Ovary (tissue), 7 donors: ENCODE measurements at regions not wholly inside any gene's neighbourhood (a gene's known extent, or its start where the extent isn't known, plus 50 kb on each side); places are given as distances from the start of the nearest gene placed in this dataset.

Experiments used
- DNase-seq, 5 donors: peaks; one replicate each; pipeline ENCODE4 v3.0.0-alpha.2; 2019 to 2020
- H3K27ac ChIP-seq, 2 donors: fragments of 200-600 bp; one replicate each; pipeline versions ENCODE4 v1.5.1 to v1.8.0; 2019 to 2022
- H3K27me3 ChIP-seq: fragments of 200-600 bp; one replicate; pipeline ENCODE4 v1.8.0; 2022
- H3K36me3 ChIP-seq: fragments of 200-600 bp; sonication (generic); one replicate; pipeline ENCODE4 v1.5.1; 2019
- H3K4me1 ChIP-seq: one replicate; pipeline ENCODE4 v1.8.1; 2013; ENCODE audit warnings: mild to moderate bottlenecking, moderate library complexity; ENCODE audit not compliant: insufficient read depth
- H3K4me3 ChIP-seq: fragments of 200-600 bp; sonication (generic); one replicate; pipeline ENCODE4 v1.5.1; 2017
- H3K9me3 ChIP-seq, 2 donors: fragments of 200-600 bp in 1 of 2; sonication (generic) in 1 of 2; one replicate each; pipeline versions ENCODE4 v1.5.1 to v1.8.1; 2013 to 2019; ENCODE audit warnings: mild to moderate bottlenecking in 1 of 2, moderate library complexity in 1 of 2
- EP300 ChIP-seq: sonication (generic); formaldehyde crosslinking; IDR thresholded peaks from one replicate; pipeline ENCODE4 v1.6.1; 2017; ENCODE audit warnings: antibody characterized with exemption
- POLR2A ChIP-seq: fragments of 450-650 bp; IDR thresholded peaks from one replicate; pipeline ENCODE4 v1.6.1; 2017; ENCODE audit warnings: antibody characterized with exemption, mild to moderate bottlenecking, moderate library complexity
- WGBS, 3 donors: extraction: QIAGEN DNeasy Blood & Tissue Kit in 1 of 3; methylation state at CpG; one replicate each; pipeline versions ENCODE4 v1.1.5 to v1.1.7; 2013 to 2017; 5-methylcytosine and 5-hydroxymethylcytosine counted together
- intact Hi-C, 4 donors: fragments of 100-400 bp; cut with DNase I; formaldehyde crosslinking; loops; one replicate each; pipeline versions ENCODE4 v1.11.0 to v1.15.1; 2022 to 2023
- TF ChIP-seq, protein P1 (sequence below), 3 donors: fragments of 450-650 bp in 2 of 3; fragments of 200-600 bp in 1 of 3; IDR thresholded peaks; one replicate each; pipeline versions ENCODE4 v1.5.1 to v1.8.0; 2016 to 2022; ENCODE audit warnings: antibody characterized with exemption in 3 of 3, mild to moderate bottlenecking in 1 of 3
- donor health status: DM: no; HTN: no; CAD: no; lungs with moderate emphysema.
- donor health status: DM: no; HTN: no; CAD: no.
- donor health status: Bipolar disorder and iron deficiency.
- donor health status: DM: no; HTN: no; CAD: no.
- donor health status: DM: yes; HTN: yes; CAD: no.

DNA sequence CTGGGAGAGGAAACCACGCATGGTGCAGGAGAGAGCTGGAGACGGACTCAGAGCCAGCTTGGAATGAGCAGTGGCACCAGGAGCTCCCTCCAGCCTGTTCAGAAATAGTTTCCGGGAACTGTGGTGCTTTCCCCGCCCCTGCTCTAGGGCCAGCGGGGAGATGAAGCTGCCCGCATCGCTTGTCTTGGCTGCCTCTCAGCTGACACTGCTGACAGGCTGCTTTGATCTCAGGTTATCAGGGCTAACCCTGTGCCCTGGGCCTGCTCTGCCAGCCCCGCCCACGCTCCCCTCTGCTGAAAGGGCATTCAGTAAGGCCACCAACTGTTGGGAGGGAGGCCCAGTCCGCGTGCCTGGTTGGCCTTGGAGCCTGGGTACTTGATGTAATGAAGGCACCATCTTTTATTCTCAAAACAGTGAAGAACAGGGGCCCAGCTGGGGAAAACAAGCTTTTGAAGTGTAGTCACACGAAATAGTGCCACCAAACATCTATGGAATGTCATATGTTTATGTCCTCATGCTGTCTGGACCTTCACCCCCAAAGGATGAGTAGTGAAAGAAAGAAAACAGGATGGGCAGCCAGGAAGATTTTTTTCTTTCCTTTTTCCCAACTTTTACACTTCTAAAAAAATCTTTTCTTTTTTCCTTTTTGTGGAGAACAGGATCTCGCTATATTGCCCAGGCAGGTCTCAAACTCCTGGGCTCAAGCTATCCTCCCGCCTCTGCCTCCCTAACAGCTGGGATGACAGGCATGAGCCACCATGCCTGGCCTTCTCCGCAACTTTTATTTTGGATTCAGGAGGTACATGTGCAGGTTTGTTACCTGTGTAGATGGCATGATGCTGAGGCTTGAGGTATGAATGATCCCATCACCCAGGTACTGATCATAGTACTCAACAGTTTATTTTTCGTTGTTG, 115.9 kb upstream of the TBX3 start:
- Histone ChIP-seq H3K27me3 (no peaks in the 10 kb centered on the region), H3K36me3 (no peaks in the 10 kb centered on the region), H3K4me3 (no peak overlapping the region), H3K4me1 (peaks cover 7% of the 10 kb centered on the region), H3K9me3 (no peaks in the 10 kb centered on the region), H3K27ac (peak overlapping the region in 1 of 2 donors; percentile 20)
- TF ChIP-seq POLR2A (no peak), EP300 (no peak)
- TF ChIP-seq, protein P1, sequence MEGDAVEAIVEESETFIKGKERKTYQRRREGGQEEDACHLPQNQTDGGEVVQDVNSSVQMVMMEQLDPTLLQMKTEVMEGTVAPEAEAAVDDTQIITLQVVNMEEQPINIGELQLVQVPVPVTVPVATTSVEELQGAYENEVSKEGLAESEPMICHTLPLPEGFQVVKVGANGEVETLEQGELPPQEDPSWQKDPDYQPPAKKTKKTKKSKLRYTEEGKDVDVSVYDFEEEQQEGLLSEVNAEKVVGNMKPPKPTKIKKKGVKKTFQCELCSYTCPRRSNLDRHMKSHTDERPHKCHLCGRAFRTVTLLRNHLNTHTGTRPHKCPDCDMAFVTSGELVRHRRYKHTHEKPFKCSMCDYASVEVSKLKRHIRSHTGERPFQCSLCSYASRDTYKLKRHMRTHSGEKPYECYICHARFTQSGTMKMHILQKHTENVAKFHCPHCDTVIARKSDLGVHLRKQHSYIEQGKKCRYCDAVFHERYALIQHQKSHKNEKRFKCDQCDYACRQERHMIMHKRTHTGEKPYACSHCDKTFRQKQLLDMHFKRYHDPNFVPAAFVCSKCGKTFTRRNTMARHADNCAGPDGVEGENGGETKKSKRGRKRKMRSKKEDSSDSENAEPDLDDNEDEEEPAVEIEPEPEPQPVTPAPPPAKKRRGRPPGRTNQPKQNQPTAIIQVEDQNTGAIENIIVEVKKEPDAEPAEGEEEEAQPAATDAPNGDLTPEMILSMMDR (IDR thresholded peaks at IDR 0.05): no peak
- DNase-seq: peak; percentile 42 to 87 (median 85)
- intact Hi-C loops: loop anchor here in 1 of 4 donors (10.0 kb wide), 1 partner anchor 105 kb away; no protein-coding TSS in a partner anchor
- WGBS, 3 donors: 47 to 52% (median 49%) methylated on average over 16 of the region's 16 CpGs

DNA sequence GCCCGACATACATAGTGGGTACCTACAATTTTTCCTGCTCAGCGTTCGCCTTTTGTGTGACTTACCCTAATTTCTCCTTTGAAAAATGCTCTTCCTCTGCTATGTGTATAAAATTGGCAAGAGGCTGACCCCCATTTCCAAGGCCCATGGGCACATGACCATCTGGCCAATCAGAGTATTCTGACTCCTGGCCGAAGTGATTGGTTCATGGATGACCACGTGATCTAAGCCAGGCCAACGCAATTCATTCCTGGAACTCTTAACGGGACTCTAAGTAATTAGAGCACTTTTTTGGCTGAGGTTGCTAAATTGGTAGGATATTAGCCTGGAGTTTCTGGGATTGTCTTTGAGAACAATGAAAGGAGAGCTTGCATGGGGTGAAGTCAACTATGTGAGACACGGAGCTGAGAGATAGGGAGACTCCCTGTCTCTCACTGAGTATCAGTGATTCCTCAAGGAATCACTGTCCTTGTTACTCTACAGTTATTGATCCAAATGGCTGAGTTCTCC, 110.1 kb upstream of the TBX3 start:
- TF ChIP-seq EP300 (no peak), POLR2A (no peak)
- TF ChIP-seq, protein P1 (IDR thresholded peaks at IDR 0.05): no peak
- Histone ChIP-seq H3K4me1 (peaks cover 1% of the 10 kb centered on the region), H3K36me3 (no peaks in the 10 kb centered on the region), H3K4me3 (no peak overlapping the region), H3K27me3 (no peaks in the 10 kb centered on the region), H3K9me3 (no peaks in the 10 kb centered on the region), H3K27ac (no peak overlapping the region)
- 81 to 84% (median 83%) methylated on average over 8 of the region's 8 CpGs for WGBS, 3 donors
- DNase-seq: no peak
- intact Hi-C loops: no loop called here

DNA sequence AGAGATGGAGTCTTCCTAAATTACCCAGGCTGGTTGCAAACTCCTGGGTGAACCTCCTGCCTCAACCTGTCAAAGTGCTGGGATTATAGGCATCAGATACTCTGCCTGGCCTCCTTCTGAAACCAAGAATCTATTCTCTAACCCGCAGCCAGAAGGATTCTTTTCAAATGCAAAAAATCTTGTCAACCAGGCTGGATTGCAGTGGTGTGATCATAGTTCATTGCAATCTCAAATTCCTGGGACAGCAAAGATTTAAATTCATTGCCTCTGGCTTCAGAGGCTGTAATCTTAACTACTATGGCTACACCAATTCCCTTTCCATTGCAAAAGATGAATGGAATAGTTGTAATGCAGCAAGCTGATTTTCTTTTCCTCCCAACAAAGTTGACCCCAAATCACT, 106.3 kb upstream of the TBX3 start:
- H3K27ac ChIP-seq: no peak overlapping the region
- TF ChIP-seq POLR2A (no peak), EP300 (no peak)
- TF ChIP-seq, protein P1 (IDR thresholded peaks at IDR 0.05): no peak
- intact Hi-C loops: no loop called here
- H3K9me3 ChIP-seq: no peaks in the 10 kb centered on the region
- H3K36me3 ChIP-seq: no peaks in the 10 kb centered on the region
- DNase-seq: no peak
- H3K27me3 ChIP-seq: no peaks in the 10 kb centered on the region
- WGBS, 3 donors: 92 to 96% (median 94%) methylated on average over 1 of the region's 1 CpG
- H3K4me3 ChIP-seq: no peak overlapping the region
- no peaks in the 10 kb centered on the region for H3K4me1 ChIP-seq

DNA sequence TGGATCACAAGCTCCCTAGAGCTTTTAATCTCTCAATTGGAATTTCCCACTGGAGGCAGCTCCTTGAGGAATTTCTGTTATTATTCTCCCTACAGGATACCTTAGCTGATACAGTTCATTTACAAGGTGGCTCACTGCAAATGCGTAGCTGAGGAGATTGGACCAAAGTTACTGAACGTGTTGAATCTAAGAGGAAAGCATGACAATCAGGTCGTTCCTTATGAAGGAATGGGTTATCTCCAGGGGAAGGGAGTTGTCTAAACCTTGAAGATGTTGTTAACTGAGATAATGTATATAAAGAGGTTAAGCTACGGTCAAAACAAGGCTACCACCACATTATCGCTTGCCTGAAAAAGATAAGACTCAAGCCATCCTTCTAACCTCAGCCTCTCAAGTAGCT, 105.8 kb upstream of the TBX3 start:
- intact Hi-C loops: no loop called here
- peaks cover 2% of the 10 kb centered on the region for H3K4me1 ChIP-seq
- no peaks in the 10 kb centered on the region for H3K36me3 ChIP-seq
- no peak overlapping the region for H3K27ac ChIP-seq
- WGBS, 3 donors: 65 to 78% (median 74%) methylated on average over 5 of the region's 5 CpGs
- TF ChIP-seq, protein P1 (IDR thresholded peaks at IDR 0.05): no peak
- H3K9me3 ChIP-seq: no peaks in the 10 kb centered on the region
- no peak for DNase-seq
- no peak overlapping the region for H3K4me3 ChIP-seq
- no peaks in the 10 kb centered on the region for H3K27me3 ChIP-seq
